HEK293 (cell line): ENCODE measurements at regions not wholly inside any gene's neighbourhood (a gene's known extent, or its start where the extent isn't known, plus 50 kb on each side); places are given as distances from the start of the nearest gene placed in this dataset.

Source experiments
- EGR2 ChIP-seq: fragments of 450-650 bp; formaldehyde crosslinking; IDR thresholded peaks from 2 replicates; pipeline ENCODE4 v1.5.1; 2016; ENCODE audit warnings: low read depth, missing biosample characterization, missing genetic modification characterization
- FEZF1 ChIP-seq: fragments of 450-650 bp; formaldehyde crosslinking; IDR thresholded peaks from 2 replicates; pipeline ENCODE4 v1.5.1; 2016; ENCODE audit warnings: missing biosample characterization, missing genetic modification characterization
- GFI1B ChIP-seq: fragments of 450-650 bp; formaldehyde crosslinking; IDR thresholded peaks from 2 replicates; pipeline ENCODE4 v1.5.1; 2016; ENCODE audit warnings: missing biosample characterization, missing genetic modification characterization
- GLI2 ChIP-seq: fragments of 450-650 bp; formaldehyde crosslinking; IDR thresholded peaks from 2 replicates; pipeline ENCODE4; 2017; ENCODE audit warnings: missing biosample characterization, missing genetic modification characterization, low read depth, borderline replicate concordance
- GLI4 ChIP-seq: fragments of 450-650 bp; formaldehyde crosslinking; IDR thresholded peaks from 2 replicates; pipeline ENCODE4 v1.5.1; 2016; ENCODE audit warnings: missing biosample characterization, missing genetic modification characterization
- KLF8 ChIP-seq: fragments of 450-650 bp; formaldehyde crosslinking; IDR thresholded peaks from 2 replicates; pipeline ENCODE4 v1.5.1; 2016; ENCODE audit warnings: missing biosample characterization, missing genetic modification characterization
- RBAK ChIP-seq: fragments of 450-650 bp; formaldehyde crosslinking; IDR thresholded peaks from 2 replicates; pipeline ENCODE4 v1.5.1; 2016; ENCODE audit warnings: missing biosample characterization, missing genetic modification characterization
- REPIN1 ChIP-seq: fragments of 450-650 bp; formaldehyde crosslinking; IDR thresholded peaks from 2 replicates; pipeline ENCODE4 v1.5.1; 2017; ENCODE audit warnings: missing biosample characterization, missing genetic modification characterization, low read depth
- SP3 ChIP-seq: fragments of 450-650 bp; formaldehyde crosslinking; IDR thresholded peaks from 2 replicates; pipeline ENCODE4 v1.5.1; 2016; ENCODE audit warnings: missing biosample characterization, missing genetic modification characterization
- ZEB2 ChIP-seq: fragments of 450-650 bp; formaldehyde crosslinking; IDR thresholded peaks from 2 replicates; pipeline ENCODE4 v1.5.1; 2016; ENCODE audit warnings: missing biosample characterization, missing genetic modification characterization
- ZFHX2 ChIP-seq: fragments of 450-650 bp; formaldehyde crosslinking; conservative IDR thresholded peaks from 2 replicates; pipeline ENCODE4 v1.5.1; 2016; ENCODE audit warnings: missing biosample characterization, missing genetic modification characterization
- ZNF146 ChIP-seq: fragments of 450-650 bp; formaldehyde crosslinking; IDR thresholded peaks from 2 replicates; pipeline ENCODE4 v1.5.1; 2016; ENCODE audit warnings: missing biosample characterization, missing genetic modification characterization
- ZNF366 ChIP-seq: fragments of 450-650 bp; formaldehyde crosslinking; conservative IDR thresholded peaks from 2 replicates; pipeline ENCODE4 v1.5.1; 2016; ENCODE audit warnings: missing biosample characterization, missing genetic modification characterization
- ZNF394 ChIP-seq: fragments of 450-650 bp; formaldehyde crosslinking; IDR thresholded peaks from 2 replicates; pipeline ENCODE4 v1.5.1; 2016; ENCODE audit warnings: missing biosample characterization, missing genetic modification characterization, mild to moderate bottlenecking, moderate library complexity, borderline replicate concordance
- ZNF514 ChIP-seq: fragments of 450-650 bp; formaldehyde crosslinking; IDR thresholded peaks from 2 replicates; pipeline ENCODE4 v1.5.1; 2016; ENCODE audit warnings: missing biosample characterization, missing genetic modification characterization
- ZNF629 ChIP-seq: fragments of 450-650 bp; formaldehyde crosslinking; IDR thresholded peaks from 2 replicates; pipeline ENCODE4 v1.5.1; 2017; ENCODE audit warnings: missing biosample characterization, missing genetic modification characterization
- ZNF660 ChIP-seq: fragments of 450-650 bp; IDR thresholded peaks from 2 replicates; pipeline ENCODE4 v1.5.1; 2018; ENCODE audit warnings: missing biosample characterization, mild to moderate bottlenecking, missing genetic modification characterization
- ZNF701 ChIP-seq: fragments of 450-650 bp; formaldehyde crosslinking; IDR thresholded peaks from 2 replicates; pipeline ENCODE4 v1.5.1; 2016; ENCODE audit warnings: missing biosample characterization, missing genetic modification characterization
- ZNF747 ChIP-seq: fragments of 450-650 bp; formaldehyde crosslinking; IDR thresholded peaks from 2 replicates; pipeline ENCODE4 v1.5.1; 2016; ENCODE audit warnings: missing biosample characterization, missing genetic modification characterization
- ZNF777 ChIP-seq: fragments of 450-650 bp; formaldehyde crosslinking; IDR thresholded peaks from 2 replicates; pipeline ENCODE4 v1.5.1; 2017; ENCODE audit warnings: missing biosample characterization, missing genetic modification characterization, borderline replicate concordance
- ZNF785 ChIP-seq: fragments of 450-650 bp; formaldehyde crosslinking; IDR thresholded peaks from 2 replicates; pipeline ENCODE4 v1.5.1; 2016; ENCODE audit warnings: missing biosample characterization, missing genetic modification characterization
- ZNF830 ChIP-seq: fragments of 450-650 bp; IDR thresholded peaks from 2 replicates; pipeline ENCODE4 v1.5.0; 2018; ENCODE audit warnings: missing biosample characterization, missing genetic modification characterization, low read depth, mild to moderate bottlenecking, moderate library complexity
- ZNF837 ChIP-seq: fragments of 450-650 bp; formaldehyde crosslinking; IDR thresholded peaks from 2 replicates; pipeline ENCODE4 v1.5.1; 2016; ENCODE audit warnings: missing biosample characterization, missing genetic modification characterization
- ZSCAN30 ChIP-seq: fragments of 450-650 bp; IDR thresholded peaks from 2 replicates; pipeline ENCODE4 v1.5.1; 2018; ENCODE audit warnings: missing biosample characterization, mild to moderate bottlenecking, missing genetic modification characterization, moderate library complexity
- TF ChIP-seq, protein P1 (sequence below): fragments of 450-650 bp; formaldehyde crosslinking; conservative IDR thresholded peaks from 2 replicates; pipeline ENCODE4 v1.5.1; 2016; ENCODE audit warnings: low read depth, missing biosample characterization, missing genetic modification characterization
- TF ChIP-seq, protein P2 (sequence below): fragments of 450-650 bp; formaldehyde crosslinking; IDR thresholded peaks from 2 replicates; pipeline ENCODE4 v1.5.1; 2016; ENCODE audit warnings: missing biosample characterization, missing genetic modification characterization
- TF ChIP-seq, protein P3 (sequence below): fragments of 450-650 bp; formaldehyde crosslinking; IDR thresholded peaks from 2 replicates; pipeline ENCODE4 v1.5.1; 2016; ENCODE audit warnings: missing biosample characterization, missing genetic modification characterization, borderline replicate concordance
- TF ChIP-seq, protein P4 (sequence below): fragments of 450-650 bp; formaldehyde crosslinking; IDR thresholded peaks from 2 replicates; pipeline ENCODE4; 2016; ENCODE audit warnings: missing biosample characterization, missing genetic modification characterization
- TF ChIP-seq, protein P5 (sequence below): fragments of 450-650 bp; formaldehyde crosslinking; IDR thresholded peaks from 2 replicates; pipeline ENCODE4 v1.5.1; 2016; ENCODE audit warnings: missing biosample characterization, missing genetic modification characterization
- TF ChIP-seq, protein P6 (sequence below): fragments of 450-650 bp; formaldehyde crosslinking; IDR thresholded peaks from 2 replicates; pipeline ENCODE4 v1.5.1; 2017; ENCODE audit warnings: missing biosample characterization, missing genetic modification characterization

DNA sequence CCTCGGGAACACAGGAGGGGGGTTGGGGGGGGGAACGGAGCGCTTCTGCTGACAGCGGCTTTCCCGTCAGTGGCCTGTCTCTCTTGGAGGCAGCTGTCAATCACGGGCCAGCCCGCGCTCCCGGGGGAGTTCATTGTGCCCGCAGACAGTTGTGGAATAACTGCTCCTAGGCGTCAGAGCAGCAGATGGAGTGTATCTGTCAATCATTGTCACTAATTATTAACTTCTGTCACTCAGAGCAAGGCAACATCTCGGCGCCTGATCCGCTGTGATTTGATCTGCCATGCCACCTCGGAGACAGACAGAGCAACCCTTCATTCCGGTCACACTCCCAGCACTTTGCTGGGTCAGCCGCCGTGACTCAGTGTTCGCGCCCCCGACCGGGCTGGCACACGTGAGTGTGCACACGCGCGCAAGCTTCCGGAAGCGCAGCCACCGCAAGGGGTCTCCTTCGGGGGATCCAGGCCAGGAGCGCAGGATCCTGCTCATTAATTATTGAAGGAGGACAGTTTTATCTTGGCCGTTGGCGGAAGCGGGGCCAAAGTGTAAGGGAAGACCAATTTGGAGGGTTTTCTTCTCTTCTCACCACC is 75.8 kb downstream of the RRAGC start (continued):
- TF ChIP-seq GLI2 (tag by site-specific recombination), result no peak
- peak; percentile 14; the same call in 1 of the 2 replicates for TF ChIP-seq ZNF394
- TF ChIP-seq ZNF785 (tag by site-specific recombination), result no peak
- peak; percentile 88 for TF ChIP-seq GFI1B (tag by site-specific recombination)
- TF ChIP-seq ZNF777, result no peak
- TF ChIP-seq ZNF701 (tag by site-specific recombination), result no peak
- TF ChIP-seq ZNF747 (tag by site-specific recombination), result no peak
- no peak for TF ChIP-seq REPIN1 (tag by site-specific recombination)
- TF ChIP-seq, protein P1, sequence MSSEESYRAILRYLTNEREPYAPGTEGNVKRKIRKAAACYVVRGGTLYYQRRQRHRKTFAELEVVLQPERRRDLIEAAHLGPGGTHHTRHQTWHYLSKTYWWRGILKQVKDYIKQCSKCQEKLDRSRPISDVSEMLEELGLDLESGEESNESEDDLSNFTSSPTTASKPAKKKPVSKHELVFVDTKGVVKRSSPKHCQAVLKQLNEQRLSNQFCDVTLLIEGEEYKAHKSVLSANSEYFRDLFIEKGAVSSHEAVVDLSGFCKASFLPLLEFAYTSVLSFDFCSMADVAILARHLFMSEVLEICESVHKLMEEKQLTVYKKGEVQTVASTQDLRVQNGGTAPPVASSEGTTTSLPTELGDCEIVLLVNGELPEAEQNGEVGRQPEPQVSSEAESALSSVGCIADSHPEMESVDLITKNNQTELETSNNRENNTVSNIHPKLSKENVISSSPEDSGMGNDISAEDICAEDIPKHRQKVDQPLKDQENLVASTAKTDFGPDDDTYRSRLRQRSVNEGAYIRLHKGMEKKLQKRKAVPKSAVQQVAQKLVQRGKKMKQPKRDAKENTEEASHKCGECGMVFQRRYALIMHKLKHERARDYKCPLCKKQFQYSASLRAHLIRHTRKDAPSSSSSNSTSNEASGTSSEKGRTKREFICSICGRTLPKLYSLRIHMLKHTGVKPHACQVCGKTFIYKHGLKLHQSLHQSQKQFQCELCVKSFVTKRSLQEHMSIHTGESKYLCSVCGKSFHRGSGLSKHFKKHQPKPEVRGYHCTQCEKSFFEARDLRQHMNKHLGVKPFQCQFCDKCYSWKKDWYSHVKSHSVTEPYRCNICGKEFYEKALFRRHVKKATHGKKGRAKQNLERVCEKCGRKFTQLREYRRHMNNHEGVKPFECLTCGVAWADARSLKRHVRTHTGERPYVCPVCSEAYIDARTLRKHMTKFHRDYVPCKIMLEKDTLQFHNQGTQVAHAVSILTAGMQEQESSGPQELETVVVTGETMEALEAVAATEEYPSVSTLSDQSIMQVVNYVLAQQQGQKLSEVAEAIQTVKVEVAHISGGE (tag by site-specific recombination), result 0 out of 2 replicates have a peak, but pooled peaks have one; percentile 22
- peak; percentile 93 for TF ChIP-seq ZEB2 (tag by site-specific recombination)
- TF ChIP-seq GLI4 (tag by site-specific recombination), result no peak
- TF ChIP-seq, protein P2, sequence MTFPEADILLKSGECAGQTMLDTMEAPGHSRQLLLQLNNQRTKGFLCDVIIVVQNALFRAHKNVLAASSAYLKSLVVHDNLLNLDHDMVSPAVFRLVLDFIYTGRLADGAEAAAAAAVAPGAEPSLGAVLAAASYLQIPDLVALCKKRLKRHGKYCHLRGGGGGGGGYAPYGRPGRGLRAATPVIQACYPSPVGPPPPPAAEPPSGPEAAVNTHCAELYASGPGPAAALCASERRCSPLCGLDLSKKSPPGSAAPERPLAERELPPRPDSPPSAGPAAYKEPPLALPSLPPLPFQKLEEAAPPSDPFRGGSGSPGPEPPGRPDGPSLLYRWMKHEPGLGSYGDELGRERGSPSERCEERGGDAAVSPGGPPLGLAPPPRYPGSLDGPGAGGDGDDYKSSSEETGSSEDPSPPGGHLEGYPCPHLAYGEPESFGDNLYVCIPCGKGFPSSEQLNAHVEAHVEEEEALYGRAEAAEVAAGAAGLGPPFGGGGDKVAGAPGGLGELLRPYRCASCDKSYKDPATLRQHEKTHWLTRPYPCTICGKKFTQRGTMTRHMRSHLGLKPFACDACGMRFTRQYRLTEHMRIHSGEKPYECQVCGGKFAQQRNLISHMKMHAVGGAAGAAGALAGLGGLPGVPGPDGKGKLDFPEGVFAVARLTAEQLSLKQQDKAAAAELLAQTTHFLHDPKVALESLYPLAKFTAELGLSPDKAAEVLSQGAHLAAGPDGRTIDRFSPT (tag by site-specific recombination), result peak; percentile 65
- TF ChIP-seq ZNF660 (tag by site-specific recombination), result 0 out of 2 replicates have a peak, but pooled peaks have one; percentile 10
- TF ChIP-seq, protein P3, sequence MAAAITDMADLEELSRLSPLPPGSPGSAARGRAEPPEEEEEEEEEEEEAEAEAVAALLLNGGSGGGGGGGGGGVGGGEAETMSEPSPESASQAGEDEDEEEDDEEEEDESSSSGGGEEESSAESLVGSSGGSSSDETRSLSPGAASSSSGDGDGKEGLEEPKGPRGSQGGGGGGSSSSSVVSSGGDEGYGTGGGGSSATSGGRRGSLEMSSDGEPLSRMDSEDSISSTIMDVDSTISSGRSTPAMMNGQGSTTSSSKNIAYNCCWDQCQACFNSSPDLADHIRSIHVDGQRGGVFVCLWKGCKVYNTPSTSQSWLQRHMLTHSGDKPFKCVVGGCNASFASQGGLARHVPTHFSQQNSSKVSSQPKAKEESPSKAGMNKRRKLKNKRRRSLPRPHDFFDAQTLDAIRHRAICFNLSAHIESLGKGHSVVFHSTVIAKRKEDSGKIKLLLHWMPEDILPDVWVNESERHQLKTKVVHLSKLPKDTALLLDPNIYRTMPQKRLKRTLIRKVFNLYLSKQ, result no peak
- TF ChIP-seq FEZF1 (tag by site-specific recombination), result peak; percentile 56
- TF ChIP-seq, protein P4, sequence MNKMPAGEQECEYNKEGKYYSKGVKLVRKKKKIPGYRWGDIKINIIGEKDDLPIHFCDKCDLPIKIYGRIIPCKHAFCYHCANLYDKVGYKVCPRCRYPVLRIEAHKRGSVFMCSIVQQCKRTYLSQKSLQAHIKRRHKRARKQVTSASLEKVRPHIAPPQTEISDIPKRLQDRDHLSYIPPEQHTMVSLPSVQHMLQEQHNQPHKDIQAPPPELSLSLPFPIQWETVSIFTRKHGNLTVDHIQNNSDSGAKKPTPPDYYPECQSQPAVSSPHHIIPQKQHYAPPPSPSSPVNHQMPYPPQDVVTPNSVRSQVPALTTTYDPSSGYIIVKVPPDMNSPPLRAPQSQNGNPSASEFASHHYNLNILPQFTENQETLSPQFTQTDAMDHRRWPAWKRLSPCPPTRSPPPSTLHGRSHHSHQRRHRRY, result no peak
- peak; percentile 29 for TF ChIP-seq ZNF146 (tag by site-specific recombination)
- TF ChIP-seq ZNF366 (tag by site-specific recombination), result peak; percentile 69
- TF ChIP-seq ZNF514, result no peak
- no peak for TF ChIP-seq ZNF837 (tag by site-specific recombination)
- TF ChIP-seq, protein P5, sequence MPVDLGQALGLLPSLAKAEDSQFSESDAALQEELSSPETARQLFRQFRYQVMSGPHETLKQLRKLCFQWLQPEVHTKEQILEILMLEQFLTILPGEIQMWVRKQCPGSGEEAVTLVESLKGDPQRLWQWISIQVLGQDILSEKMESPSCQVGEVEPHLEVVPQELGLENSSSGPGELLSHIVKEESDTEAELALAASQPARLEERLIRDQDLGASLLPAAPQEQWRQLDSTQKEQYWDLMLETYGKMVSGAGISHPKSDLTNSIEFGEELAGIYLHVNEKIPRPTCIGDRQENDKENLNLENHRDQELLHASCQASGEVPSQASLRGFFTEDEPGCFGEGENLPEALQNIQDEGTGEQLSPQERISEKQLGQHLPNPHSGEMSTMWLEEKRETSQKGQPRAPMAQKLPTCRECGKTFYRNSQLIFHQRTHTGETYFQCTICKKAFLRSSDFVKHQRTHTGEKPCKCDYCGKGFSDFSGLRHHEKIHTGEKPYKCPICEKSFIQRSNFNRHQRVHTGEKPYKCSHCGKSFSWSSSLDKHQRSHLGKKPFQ, result peak; percentile 75; the same call in 1 of the 2 replicates
- TF ChIP-seq KLF8 (tag by site-specific recombination), result peak; percentile 45; the same call in 1 of the 2 replicates
- TF ChIP-seq SP3, result no peak
- TF ChIP-seq ZNF830 (tag by site-specific recombination), result no peak
- peak; percentile 76 for TF ChIP-seq ZNF629
- TF ChIP-seq, protein P6, sequence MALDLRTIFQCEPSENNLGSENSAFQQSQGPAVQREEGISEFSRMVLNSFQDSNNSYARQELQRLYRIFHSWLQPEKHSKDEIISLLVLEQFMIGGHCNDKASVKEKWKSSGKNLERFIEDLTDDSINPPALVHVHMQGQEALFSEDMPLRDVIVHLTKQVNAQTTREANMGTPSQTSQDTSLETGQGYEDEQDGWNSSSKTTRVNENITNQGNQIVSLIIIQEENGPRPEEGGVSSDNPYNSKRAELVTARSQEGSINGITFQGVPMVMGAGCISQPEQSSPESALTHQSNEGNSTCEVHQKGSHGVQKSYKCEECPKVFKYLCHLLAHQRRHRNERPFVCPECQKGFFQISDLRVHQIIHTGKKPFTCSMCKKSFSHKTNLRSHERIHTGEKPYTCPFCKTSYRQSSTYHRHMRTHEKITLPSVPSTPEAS, result peak; percentile 93
- TF ChIP-seq EGR2, result peak; percentile 40; the same call in 1 of the 2 replicates
- peak; percentile 62 for TF ChIP-seq ZFHX2 (tag by site-specific recombination)
- TF ChIP-seq ZSCAN30, result no peak
- no peak for TF ChIP-seq RBAK (tag by site-specific recombination)
